ENCODE measurements at regions not wholly inside any gene's neighbourhood (a gene's known extent, or its start where the extent isn't known, plus 50 kb on each side); places are given as distances from the start of the nearest gene placed in this dataset.

DNA sequence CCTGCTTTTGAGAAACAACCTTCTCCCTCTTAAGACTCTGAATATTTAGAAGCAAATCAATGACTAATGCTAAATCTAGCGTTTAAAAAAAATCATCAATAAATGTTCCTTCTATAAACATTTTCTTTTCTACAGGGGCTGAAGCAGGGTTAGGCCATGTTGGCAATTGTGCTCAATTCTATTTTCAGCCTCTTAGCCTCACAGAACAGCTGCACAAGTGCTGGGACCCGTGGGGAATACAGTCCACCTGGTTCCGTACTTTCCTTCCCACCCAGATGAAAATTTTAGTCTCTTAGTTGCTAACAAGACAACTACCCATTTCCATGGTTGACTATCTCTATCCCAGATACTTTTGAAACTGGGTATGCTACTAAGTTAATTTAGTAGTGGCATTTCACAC, 138.6 kb downstream of the RPS12 start:
- TF ChIP-seq, protein P1, sequence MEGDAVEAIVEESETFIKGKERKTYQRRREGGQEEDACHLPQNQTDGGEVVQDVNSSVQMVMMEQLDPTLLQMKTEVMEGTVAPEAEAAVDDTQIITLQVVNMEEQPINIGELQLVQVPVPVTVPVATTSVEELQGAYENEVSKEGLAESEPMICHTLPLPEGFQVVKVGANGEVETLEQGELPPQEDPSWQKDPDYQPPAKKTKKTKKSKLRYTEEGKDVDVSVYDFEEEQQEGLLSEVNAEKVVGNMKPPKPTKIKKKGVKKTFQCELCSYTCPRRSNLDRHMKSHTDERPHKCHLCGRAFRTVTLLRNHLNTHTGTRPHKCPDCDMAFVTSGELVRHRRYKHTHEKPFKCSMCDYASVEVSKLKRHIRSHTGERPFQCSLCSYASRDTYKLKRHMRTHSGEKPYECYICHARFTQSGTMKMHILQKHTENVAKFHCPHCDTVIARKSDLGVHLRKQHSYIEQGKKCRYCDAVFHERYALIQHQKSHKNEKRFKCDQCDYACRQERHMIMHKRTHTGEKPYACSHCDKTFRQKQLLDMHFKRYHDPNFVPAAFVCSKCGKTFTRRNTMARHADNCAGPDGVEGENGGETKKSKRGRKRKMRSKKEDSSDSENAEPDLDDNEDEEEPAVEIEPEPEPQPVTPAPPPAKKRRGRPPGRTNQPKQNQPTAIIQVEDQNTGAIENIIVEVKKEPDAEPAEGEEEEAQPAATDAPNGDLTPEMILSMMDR (IDR thresholded peaks at IDR 0.05) = no peak
- TF ChIP-seq POLR2A (IDR thresholded peaks at IDR 0.05) = no peak
